Neuron (in vitro differentiated cells): ENCODE measurements at regions not wholly inside any gene's neighbourhood (a gene's known extent, or its start where the extent isn't known, plus 50 kb on each side); places are given as distances from the start of the nearest gene placed in this dataset.

Experiments
- H2AFZ ChIP-seq: one replicate; pipeline ENCODE4 v1.6.1; 2013; ENCODE audit warnings: low read depth, mild to moderate bottlenecking, inconsistent platforms, low read length, moderate library complexity
- H3K27me3 ChIP-seq: one replicate; pipeline ENCODE4 v1.6.1; 2013; ENCODE audit warnings: low read length; ENCODE audit not compliant: insufficient read depth
- H3K36me3 ChIP-seq: one replicate; pipeline ENCODE4 v1.6.1; 2013; ENCODE audit warnings: low read length; ENCODE audit not compliant: insufficient read depth
- H3K4me1 ChIP-seq: one replicate; pipeline ENCODE4 v1.6.1; 2013; ENCODE audit warnings: low read length; ENCODE audit not compliant: insufficient read depth
- H3K4me3 ChIP-seq: 2 replicates; pipeline ENCODE4 v1.5.1; 2013; ENCODE audit warnings: mild to moderate bottlenecking, low read length, moderate library complexity
- H3K9me3 ChIP-seq: one replicate; pipeline ENCODE4 v1.6.1; 2013; ENCODE audit warnings: low read length

DNA sequence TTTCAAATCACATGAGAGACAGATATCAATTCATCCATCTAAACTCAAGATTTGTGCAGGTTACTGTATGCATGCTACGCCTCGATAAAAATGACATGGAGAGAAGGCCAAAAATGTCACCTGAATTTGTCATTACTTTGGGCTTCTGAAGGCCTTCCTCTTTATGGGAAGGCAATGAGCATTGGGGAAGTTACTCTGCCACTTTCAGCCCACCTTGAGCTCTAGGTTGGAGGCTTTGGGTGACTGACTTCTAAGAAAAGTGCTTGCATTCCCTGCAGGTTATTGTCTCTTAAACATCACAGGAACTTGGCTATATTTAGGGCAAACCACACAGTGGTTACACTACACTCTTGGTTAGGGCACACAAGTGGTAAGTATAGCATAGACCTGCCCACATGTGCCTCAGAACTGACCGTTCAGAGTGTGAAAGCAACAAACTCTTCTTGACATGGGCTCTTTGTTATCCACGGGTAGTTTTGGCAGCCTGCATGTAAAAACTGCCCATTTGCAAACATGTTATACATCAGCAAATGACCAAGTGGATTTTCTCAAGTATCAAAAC lies 169.5 kb downstream of the ZNF608 start:
- H3K4me1 ChIP-seq = peaks cover 74% of the 10 kb centered on the region
- H3K27me3 ChIP-seq = no peaks in the 10 kb centered on the region
- H3K4me3 ChIP-seq = no peak overlapping the region
- H3K36me3 ChIP-seq = no peaks in the 10 kb centered on the region
- no peak overlapping the region for H2AFZ ChIP-seq
- no peaks in the 10 kb centered on the region for H3K9me3 ChIP-seq

DNA sequence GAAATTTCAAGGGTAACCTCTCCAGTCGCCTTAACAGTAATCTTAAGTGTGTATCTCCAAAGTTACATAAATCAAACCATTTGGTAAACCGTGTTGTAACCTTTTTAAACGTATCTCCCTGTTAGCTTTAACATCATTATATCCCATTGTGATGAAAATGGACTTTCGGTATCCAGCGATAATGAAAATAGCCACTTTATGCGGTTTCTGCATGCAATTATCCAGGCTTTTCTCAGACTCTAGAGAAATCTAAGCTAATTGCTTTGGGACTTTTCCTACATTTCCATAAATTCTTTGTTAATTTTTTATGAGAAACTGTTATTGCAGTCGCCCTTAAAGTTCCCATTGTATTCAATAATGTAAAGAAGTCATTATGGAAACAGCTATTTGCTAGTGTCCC lies 170.7 kb downstream of the ZNF608 start:
- H3K9me3 ChIP-seq = no peaks in the 10 kb centered on the region
- H3K4me1 ChIP-seq = peaks cover 63% of the 10 kb centered on the region
- no peak overlapping the region for H3K4me3 ChIP-seq
- no peaks in the 10 kb centered on the region for H3K27me3 ChIP-seq
- no peak overlapping the region for H2AFZ ChIP-seq
- no peaks in the 10 kb centered on the region for H3K36me3 ChIP-seq

DNA sequence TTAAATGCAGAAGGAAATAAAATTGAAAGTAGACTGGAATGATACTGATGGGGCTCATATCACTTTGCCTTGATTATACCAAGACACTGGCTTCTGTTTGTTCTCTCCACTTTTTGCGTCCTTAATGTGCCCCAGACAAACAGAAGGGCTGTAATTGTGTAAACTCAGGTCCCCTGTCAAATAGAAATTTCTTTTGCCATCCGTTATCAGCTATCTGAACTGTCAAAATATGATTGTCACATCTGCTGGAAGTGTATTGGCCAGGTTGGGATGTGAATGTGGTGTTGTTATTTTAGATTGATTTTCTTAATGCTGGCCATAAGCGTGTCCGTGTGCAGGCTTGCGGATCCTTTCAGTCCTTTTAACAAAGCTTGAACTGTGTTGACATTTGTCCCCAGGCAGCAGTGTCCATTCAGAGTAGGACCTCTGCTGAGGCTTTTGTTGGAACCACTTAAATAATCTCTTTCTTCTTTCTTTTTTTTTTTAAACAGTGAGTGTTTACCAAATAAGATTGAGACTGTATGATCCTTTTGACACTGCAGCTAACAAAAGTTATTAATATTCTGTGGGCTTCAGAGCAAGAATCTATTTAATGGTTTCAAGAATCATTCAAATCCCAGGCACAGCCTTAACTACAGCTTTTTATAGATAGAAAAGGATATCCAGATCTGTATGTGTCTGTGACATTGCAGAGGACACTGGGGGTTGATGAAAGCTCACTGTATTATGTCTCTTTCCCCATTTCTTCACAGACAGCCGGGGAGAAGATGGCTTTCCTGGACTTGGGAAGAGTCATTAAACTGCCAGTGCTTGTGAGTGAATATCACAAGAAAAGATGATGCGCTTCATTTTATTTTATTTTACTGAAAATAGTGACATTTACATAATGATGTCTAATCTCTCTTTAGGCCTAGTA lies 171.7 kb downstream of the ZNF608 start:
- H3K36me3 ChIP-seq = no peaks in the 10 kb centered on the region
- no peak overlapping the region for H3K4me3 ChIP-seq
- H3K4me1 ChIP-seq = peaks cover 66% of the 10 kb centered on the region
- no peak overlapping the region for H2AFZ ChIP-seq
- H3K27me3 ChIP-seq = no peaks in the 10 kb centered on the region
- H3K9me3 ChIP-seq = no peaks in the 10 kb centered on the region

DNA sequence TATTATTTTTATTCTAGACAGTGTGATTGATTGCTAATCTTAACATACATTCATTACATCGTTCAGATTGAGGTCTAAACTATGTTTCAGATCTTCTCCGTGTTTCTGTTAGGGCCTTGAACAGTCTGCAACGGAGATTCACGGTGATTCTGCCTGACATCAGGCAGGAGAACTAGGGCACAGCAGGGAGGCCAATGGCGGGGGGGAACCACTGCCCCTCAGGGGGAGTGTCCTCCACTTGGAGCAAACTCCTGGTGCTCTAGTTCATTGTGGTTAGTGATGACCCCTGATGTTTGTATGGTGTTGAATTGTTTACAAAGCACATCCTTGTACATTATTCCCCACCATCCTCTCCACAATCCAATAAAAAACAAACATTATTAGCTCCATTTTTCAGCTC lies 173.5 kb downstream of the ZNF608 start:
- no peak overlapping the region for H2AFZ ChIP-seq
- H3K4me1 ChIP-seq = peaks cover 60% of the 10 kb centered on the region
- no peaks in the 10 kb centered on the region for H3K9me3 ChIP-seq
- H3K4me3 ChIP-seq = no peak overlapping the region
- no peaks in the 10 kb centered on the region for H3K27me3 ChIP-seq
- H3K36me3 ChIP-seq = no peaks in the 10 kb centered on the region

DNA sequence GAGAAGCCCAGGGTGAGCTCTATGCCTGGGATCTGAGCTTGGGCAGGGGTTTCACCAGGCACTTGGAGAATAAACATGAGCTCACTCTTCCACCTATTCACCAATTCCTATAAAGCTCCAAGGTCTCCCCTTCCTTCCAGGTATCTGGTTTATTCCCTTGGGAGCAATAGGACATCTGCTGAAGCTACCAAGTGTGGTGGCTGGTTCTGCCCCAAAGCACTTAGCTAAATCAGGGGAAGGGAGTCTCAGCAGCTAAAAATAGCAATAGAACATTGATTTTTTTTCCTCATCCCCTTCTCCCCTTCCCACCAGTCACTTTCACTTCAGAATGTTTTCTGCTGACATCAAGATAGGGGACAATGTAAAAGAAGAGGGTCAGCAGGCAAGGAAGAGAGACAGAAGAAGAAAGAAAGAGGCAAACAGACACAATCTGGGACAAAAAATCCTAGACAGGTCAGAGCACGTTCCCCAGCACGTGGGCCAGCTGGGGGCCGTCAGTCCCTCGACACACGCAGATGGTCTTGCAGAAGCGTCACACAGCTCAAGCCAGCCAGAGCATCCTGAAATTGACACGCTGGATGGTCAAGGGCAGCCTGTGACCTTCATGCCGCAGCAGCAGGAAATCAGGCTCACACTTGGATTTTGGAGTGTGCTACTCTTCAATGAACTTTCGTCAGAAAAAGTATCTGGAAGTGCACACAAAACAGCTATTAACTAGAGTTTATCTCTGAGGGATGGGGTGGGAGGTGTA lies 176.0 kb downstream of the ZNF608 start:
- Histone ChIP-seq H3K4me1 (peaks cover 39% of the 10 kb centered on the region), H3K4me3 (no peak overlapping the region), H2AFZ (no peak overlapping the region), H3K27me3 (no peaks in the 10 kb centered on the region), H3K9me3 (no peaks in the 10 kb centered on the region), H3K36me3 (no peaks in the 10 kb centered on the region)

DNA sequence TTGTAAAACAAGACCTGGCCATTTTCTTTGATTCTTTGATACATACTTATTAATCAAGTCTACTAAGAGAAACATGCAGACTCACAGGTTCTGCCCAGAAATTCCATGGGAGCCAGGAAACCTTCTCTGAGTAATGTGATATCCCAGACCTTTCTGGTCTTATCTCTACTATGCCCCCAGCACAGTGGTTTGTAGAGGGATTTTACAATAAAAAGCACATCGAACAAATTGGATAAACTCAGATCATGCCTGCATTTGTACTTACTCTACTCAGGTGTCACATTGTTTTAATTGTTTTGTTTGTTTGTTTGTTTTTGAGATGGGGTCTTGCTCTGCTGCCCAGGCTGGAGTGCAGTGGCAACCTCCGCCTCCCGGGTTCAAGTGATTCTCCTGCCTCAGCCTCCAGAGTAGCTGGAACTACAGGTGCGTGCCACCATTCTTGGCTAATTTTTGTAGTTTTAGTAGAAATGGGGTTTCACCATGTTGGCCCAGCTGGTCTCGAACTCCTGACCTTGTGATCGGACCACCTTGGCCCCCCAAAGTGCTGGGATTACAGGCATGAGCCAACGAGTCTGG lies 179.5 kb downstream of the ZNF608 start:
- no peaks in the 10 kb centered on the region for H3K9me3 ChIP-seq

DNA sequence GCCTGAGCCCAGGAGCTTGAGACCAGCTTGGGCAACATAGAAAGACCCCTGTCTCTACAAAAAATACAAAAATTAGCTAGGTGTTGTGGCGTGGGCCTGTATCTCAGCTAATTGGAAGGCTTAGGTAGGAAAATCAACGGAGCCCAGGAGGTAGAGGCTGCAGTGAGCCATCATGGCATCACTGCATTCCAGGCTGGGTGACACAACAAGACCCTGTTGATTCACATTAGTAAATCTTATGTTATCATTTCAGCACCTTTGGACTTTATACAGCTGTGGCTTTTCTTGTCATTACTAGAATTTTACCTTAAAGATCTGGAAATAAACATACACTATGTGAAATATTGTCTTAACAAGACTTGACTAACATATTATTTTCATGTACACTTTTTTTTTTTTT lies 185.0 kb downstream of the ZNF608 start:
- Histone ChIP-seq H3K9me3 (no peaks in the 10 kb centered on the region), H3K36me3 (no peaks in the 10 kb centered on the region), H3K27me3 (no peaks in the 10 kb centered on the region), H2AFZ (no peak overlapping the region), H3K4me1 (peaks cover 4% of the 10 kb centered on the region), H3K4me3 (no peak overlapping the region)

More for the DNA sequence above, 179.5 kb downstream of the ZNF608 start:
- no peak overlapping the region for H2AFZ ChIP-seq
- no peak overlapping the region for H3K4me3 ChIP-seq
- H3K36me3 ChIP-seq = no peaks in the 10 kb centered on the region
- H3K4me1 ChIP-seq = peaks cover 13% of the 10 kb centered on the region
- H3K27me3 ChIP-seq = no peaks in the 10 kb centered on the region

DNA sequence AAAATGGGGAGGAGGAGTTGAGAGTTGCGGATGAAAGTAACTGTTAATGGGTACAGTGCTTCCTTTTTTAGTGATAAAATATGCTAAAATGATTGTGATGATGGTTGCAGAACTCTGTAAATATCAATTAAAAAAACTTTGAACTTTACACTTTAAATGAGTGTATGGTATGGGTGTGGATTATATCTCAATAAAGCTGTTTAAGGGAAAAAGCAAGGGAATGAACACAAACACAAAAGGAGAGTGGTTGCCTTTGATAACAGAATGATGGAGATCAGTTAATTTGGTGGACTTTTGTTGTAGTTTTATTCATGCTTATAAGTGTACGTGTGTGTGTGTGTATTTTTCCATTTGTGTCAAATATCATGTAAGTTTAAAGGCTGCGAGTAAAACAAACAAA lies 186.1 kb downstream of the ZNF608 start:
- no peaks in the 10 kb centered on the region for H3K36me3 ChIP-seq
- H3K4me1 ChIP-seq = peaks cover 5% of the 10 kb centered on the region
- H3K27me3 ChIP-seq = no peaks in the 10 kb centered on the region
- no peaks in the 10 kb centered on the region for H3K9me3 ChIP-seq
- H3K4me3 ChIP-seq = no peak overlapping the region
- no peak overlapping the region for H2AFZ ChIP-seq

DNA sequence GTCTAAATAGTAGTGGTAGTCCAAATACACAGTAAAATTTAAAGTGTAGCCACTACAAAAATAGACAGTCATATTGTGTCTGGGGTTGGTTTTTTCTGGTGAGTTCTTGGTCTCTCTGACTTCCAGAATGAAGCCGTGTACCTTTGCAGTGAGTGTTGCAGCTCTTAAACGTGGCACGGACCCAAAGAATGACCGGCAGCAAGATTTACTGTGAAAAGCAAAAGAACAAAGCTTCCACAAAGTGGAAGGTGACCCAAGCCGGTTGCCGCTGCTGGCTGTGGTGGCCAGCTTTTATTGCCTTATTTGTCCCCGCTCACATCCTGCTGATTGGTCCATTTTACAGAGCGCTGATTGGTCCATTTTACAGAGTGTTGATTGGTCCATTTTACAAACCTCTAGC lies 188.7 kb downstream of the ZNF608 start:
- Histone ChIP-seq H3K4me3 (no peak overlapping the region), H2AFZ (no peak overlapping the region), H3K9me3 (no peaks in the 10 kb centered on the region), H3K4me1 (peaks cover 11% of the 10 kb centered on the region), H3K36me3 (no peaks in the 10 kb centered on the region), H3K27me3 (no peaks in the 10 kb centered on the region)

DNA sequence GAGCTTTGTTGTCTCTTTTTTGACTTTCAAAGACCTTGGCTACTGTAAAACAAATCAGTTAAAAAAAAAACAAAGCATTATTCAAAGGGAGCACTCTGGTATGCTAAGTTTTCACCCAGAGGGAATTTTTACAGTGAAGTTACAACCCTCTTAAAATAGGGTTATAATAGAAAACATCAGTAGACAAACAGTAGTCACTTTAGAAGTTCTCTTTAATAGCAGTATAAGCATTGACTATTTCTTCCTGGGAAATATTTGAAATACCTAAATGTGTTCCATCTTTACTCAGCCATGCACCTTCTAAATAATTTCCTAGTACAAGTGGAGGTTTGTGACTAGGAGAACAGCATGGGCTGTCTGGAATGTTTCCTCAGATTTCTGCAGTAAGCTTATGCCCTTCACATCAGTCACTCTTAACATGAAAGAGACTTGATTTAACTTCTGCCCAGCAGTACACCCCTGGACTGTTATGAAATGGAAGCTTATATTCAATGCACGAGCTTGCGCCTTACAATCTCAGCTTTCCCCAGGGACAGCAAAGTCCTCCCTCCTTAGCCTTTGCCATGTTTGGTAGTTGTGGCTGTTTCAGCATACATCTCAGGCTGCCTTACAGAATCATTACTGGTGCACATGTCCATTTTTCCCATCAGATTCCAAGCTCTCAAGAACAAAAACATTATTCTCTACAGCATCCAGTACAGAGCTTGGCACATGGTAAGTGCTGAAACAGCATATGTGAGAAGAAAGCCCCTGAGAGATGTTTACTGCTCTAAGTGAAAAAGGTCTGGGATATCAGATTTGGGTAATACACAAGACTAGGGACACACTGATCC lies 191.5 kb downstream of the ZNF608 start:
- Histone ChIP-seq H3K9me3 (no peaks in the 10 kb centered on the region), H3K4me1 (peaks cover 18% of the 10 kb centered on the region), H2AFZ (no peak overlapping the region), H3K4me3 (no peak overlapping the region), H3K36me3 (no peaks in the 10 kb centered on the region), H3K27me3 (no peaks in the 10 kb centered on the region)

DNA sequence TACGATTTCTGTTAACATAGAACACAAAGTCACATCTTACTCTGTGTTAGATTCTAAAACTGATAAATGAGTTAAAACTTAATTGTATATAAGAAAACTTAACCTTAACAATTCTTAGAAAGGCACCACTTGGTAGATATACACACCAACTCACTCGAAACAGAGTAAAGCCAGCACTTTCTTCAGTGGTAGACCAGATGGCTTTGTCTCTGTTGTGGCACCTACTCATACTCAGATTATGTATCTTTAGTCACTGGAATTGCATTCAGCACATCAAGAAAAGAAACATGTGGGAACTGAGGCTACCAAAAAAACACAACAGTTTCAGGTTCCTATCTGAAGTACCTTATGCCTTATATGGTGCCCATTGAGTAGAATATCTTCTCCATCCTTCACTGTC lies 192.5 kb downstream of the ZNF608 start:
- Histone ChIP-seq H3K4me1 (peaks cover 18% of the 10 kb centered on the region), H3K9me3 (no peaks in the 10 kb centered on the region), H3K4me3 (no peak overlapping the region), H2AFZ (no peak overlapping the region), H3K36me3 (no peaks in the 10 kb centered on the region), H3K27me3 (no peaks in the 10 kb centered on the region)

DNA sequence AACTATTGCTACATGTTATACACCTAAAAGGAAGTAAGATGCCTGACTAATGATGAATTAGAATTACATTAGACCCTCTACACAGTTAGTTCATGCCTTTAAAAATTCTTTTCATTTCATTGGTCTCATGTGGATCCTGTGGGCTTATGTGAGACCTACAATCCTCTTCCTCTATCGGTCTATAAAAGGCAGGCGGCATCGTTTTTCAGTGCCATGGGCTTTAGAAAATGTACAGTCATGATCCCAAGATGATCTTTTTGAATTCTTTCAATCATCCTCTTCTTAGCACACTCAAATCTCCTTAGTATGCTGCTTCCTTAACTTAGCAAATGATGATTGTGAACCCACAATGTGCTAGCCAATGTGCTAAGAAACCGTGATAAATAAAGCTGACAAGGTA lies 193.9 kb downstream of the ZNF608 start:
- H3K27me3 ChIP-seq = no peaks in the 10 kb centered on the region
- H3K4me3 ChIP-seq = no peak overlapping the region
- H3K9me3 ChIP-seq = no peaks in the 10 kb centered on the region
- no peaks in the 10 kb centered on the region for H3K36me3 ChIP-seq
- peaks cover 18% of the 10 kb centered on the region for H3K4me1 ChIP-seq
- H2AFZ ChIP-seq = no peak overlapping the region
